SK-MEL-5 (cell line): ENCODE measurements at regions not wholly inside any gene's neighbourhood (a gene's known extent, or its start where the extent isn't known, plus 50 kb on each side); places are given as distances from the start of the nearest gene placed in this dataset.

Source experiments
- DNase-seq: peaks from one replicate; pipeline ENCODE4 v3.0.0-alpha.2; 2016; ENCODE audit warnings: low read depth, low spot score
- in situ Hi-C: cut with HindIII; loops from 2 replicates; pipeline ENCODE4 v1.10.0; 2016; ENCODE audit warnings: low sequenced_read_pairs, high pct_unique_total_duplicates, low pct_unique_long_range_greater_than_20kb

DNA sequence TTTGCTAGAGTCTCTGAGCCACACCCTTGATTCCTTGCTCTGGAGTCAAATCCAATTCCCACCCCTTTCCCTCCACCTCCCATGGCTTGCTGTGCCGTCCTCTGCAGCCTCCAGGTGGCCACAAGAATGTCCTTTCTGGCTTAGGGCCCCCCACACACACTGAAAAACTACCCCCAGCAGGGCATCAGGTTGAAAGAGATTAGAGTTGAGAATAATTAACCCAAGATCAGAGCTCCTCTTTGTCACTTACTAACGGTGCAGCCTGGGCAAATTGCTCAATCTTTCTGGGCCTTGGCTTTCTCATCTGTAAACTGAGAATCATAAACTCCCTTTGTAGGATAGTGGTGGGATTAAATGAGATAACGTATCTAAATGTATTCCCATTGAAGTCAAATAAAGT is 78.5 kb downstream of the MRPL46 start:
- DNase-seq, result no peak
- in situ Hi-C loops, result no loop called here

DNA sequence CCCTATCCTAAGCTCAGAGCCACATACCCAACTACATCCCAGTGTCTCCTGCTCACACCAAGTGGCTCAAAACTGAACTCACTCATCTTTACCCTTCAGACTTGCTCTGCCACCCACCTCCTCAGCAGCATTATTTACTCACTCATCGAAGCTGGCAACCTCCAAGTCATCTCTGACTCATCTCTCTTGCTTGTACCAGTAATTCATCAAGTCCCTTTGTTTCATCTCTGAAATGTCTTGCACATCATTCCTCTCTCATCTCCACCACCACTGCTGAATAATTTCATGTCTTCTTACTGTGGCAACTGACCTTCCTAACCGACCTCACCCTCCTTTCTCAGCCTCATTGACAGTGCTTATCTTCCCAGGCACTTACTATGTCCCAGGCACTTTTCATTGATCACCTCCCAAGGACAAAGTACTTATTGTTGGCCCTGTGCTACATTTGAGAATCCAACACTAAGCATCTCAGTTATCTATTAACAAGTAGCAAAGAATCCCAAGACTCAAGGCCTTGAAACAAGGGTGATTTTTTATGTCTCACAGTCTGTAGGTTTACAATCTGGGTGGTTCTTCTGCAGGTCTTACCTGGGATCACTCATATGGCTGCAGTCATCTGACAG is 82.0 kb downstream of the MRPL46 start:
- in situ Hi-C loops, result no loop called here
- DNase-seq, result no peak

- in situ Hi-C loops, result no loop called here
- DNase-seq, result no peak
These were observed 83.8 kb downstream of the MRPL46 start for GRCh38 chr15:88383354-88383753.

DNA sequence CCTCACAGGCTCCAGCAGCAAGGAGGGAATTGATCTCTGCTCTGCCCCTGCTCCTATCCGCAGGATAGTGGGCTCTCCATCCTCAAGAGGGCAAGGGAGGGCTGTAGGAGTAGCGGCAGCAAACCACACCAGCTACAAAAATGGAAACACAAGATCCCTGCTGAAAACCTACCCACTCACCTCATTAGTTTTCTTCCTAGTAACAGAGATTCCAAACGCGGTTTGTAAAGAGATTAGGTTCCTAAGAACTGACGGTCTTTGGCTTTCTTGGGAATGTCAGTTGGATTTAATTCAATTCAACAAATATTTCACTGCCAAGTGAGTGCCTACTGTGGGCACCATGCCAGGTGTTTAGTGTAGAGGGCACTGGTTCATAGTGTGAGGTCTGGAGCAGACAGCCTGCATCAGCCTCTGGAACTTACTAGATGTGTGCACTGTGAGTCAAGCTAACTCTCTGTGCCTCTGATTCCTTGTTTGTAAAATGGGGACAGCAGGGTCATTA is 84.7 kb downstream of the MRPL46 start:
- in situ Hi-C loops, result no loop called here
- DNase-seq, result no peak

DNA sequence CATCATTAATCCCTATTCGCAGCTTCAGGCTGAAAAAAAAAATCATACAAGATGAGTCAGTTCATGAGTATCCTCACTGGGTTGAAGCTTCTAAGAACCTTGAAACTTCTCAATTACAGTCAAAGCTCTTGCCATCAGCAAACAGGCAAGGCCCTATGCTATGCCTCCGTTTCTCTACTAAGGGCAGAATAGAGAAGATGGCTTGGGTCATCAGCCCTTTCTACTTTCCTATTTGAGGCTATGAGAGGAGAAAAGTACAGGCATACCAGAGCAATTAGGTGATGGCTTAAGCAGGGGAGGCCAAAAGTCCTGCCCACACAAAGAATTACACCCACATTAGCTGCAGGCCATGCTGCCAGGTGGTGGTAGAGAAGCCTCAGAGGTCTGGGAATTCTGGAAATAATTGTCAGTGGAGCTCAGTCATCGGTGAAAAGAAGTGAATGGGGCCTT is 89.0 kb downstream of the MRPL46 start:
- no peak for DNase-seq
- in situ Hi-C loops, result no loop called here

DNA sequence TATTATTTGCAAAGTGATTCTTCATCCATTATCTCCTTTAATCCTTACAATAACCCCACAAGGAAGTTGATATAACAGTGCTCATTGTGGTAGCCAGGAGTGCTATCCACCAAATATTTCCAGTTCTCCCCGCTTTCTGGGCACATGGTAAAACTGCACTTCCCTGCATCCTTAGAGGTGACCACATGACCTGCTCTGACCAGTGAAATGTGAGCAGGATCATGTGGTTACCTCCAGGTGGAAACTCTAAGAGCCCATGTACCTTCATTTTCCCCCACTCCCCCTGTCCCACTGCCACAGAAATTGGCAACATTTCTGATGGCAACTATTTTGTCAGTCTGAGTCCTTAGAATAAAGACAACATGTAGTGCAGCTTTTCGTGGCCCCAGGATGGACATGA is 89.7 kb downstream of the MRPL46 start:
- no peak for DNase-seq
- in situ Hi-C loops, result no loop called here

- no peak for DNase-seq
- in situ Hi-C loops, result no loop called here
These were observed 90.5 kb downstream of the MRPL46 start for GRCh38 chr15:88376574-88377174.

- no peak for DNase-seq
- in situ Hi-C loops, result no loop called here
These were observed 91.8 kb downstream of the MRPL46 start for GRCh38 chr15:88375234-88375927.

GRCh38 chr15:88365124-88365523 is 102.1 kb downstream of the MRPL46 start:
- in situ Hi-C loops, result no loop called here
- DNase-seq, result no peak

- DNase-seq, result no peak
- in situ Hi-C loops, result no loop called here
These were observed 92.2 kb upstream of the NTRK3 start for GRCh38 chr15:88348579-88349230.

GRCh38 chr15:88345962-88346361 is 89.4 kb upstream of the NTRK3 start:
- DNase-seq, result no peak
- in situ Hi-C loops, result no loop called here

- in situ Hi-C loops, result no loop called here
- no peak for DNase-seq
These were observed 88.2 kb upstream of the NTRK3 start for GRCh38 chr15:88344786-88345185.

DNA sequence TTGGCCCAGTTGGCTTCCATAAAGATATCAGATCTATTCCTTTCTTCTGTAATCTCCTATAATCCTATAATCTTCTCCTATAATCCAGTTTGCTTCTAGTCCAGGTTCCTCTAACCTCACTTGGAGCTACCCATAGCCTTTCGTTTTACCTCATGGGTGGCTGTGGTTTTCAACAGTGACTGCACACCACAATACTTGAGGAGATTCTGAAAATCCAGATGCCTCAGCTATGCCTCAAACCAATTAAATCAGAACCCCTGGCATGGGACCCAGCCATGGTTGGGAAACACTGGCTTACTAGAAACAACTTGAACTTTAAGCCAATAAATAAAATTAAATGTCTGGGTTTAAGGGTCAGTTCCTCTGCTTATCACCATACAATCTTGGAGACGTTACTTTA is 86.1 kb upstream of the NTRK3 start:
- no peak for DNase-seq
- in situ Hi-C loops, result no loop called here

DNA sequence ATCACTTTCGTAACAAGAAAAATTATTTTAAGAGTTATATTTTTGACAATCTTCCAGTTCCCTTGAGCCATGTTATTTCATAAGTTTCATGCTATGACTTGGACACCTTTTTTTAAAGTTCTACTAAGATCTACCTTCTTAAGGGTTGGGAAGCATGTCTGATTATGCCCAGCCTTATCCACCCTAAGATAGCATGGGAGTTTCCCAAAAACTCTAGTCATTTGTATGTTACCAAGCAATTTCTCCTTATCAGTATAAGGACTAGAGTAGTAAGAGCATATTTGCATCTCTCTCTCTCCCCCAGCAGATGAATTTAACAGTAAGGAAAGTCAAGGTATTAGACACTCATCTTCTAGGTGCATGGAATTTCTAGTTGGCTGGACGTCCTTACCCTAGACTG is 85.1 kb upstream of the NTRK3 start:
- in situ Hi-C loops, result no loop called here
- no peak for DNase-seq

- DNase-seq, result no peak
- in situ Hi-C loops, result no loop called here
These were observed 84.5 kb upstream of the NTRK3 start for GRCh38 chr15:88341006-88341405.

- DNase-seq, result peak; percentile 20
- in situ Hi-C loops, result no loop called here
These were observed 81.5 kb upstream of the NTRK3 start for GRCh38 chr15:88337993-88338392.

GRCh38 chr15:88335074-88335473 is 78.5 kb upstream of the NTRK3 start:
- in situ Hi-C loops, result no loop called here
- no peak for DNase-seq

- in situ Hi-C loops, result no loop called here
- DNase-seq, result no peak
These were observed 77.9 kb upstream of the NTRK3 start for GRCh38 chr15:88334436-88334835.
